Cerebellar cortex (tissue), 1 donor: ENCODE measurements at regions not wholly inside any gene's neighbourhood (a gene's known extent, or its start where the extent isn't known, plus 50 kb on each side); places are given as distances from the start of the nearest gene placed in this dataset.

Experiments
- DNase-seq: peaks from one replicate; pipeline ENCODE4 v3.0.0-alpha.2; 2015; ENCODE audit warnings: low spot score

GRCh38 chr1:83725735-83726360 is 273.1 kb downstream of the TTLL7 start:
- DNase-seq: no peak

- no peak for DNase-seq
Measured at GRCh38 chr1:83718338-83718737, 280.6 kb downstream of the TTLL7 start.

GRCh38 chr1:83717785-83718184 is 281.1 kb downstream of the TTLL7 start:
- no peak for DNase-seq

- DNase-seq: no peak
Measured at GRCh38 chr1:83716641-83717040, 282.3 kb downstream of the TTLL7 start.

- no peak for DNase-seq
Measured at GRCh38 chr1:83715550-83715949, 283.4 kb downstream of the TTLL7 start.

GRCh38 chr1:83709662-83710061 is 289.3 kb downstream of the TTLL7 start:
- DNase-seq: no peak

GRCh38 chr1:83706354-83706938 is 292.5 kb downstream of the TTLL7 start:
- no peak for DNase-seq

- no peak for DNase-seq
Measured at GRCh38 chr1:83705091-83705490, 293.8 kb downstream of the TTLL7 start.

- no peak for DNase-seq
Measured at GRCh38 chr1:83704350-83704749, 294.6 kb downstream of the TTLL7 start.

GRCh38 chr1:83702356-83702755 is 296.6 kb downstream of the TTLL7 start:
- no peak for DNase-seq

GRCh38 chr1:83701355-83701754 is 297.6 kb downstream of the TTLL7 start:
- DNase-seq: no peak

- DNase-seq: no peak
Measured at GRCh38 chr1:83698644-83699043, 300.3 kb downstream of the TTLL7 start.

GRCh38 chr1:83697961-83698360 is 301.0 kb downstream of the TTLL7 start:
- DNase-seq: no peak

GRCh38 chr1:83697220-83697619 is 301.7 kb downstream of the TTLL7 start:
- no peak for DNase-seq

GRCh38 chr1:83694449-83694848 is 304.5 kb downstream of the TTLL7 start:
- DNase-seq: no peak

- DNase-seq: no peak
Measured at GRCh38 chr1:83693427-83694126, 305.4 kb downstream of the TTLL7 start.

GRCh38 chr1:83692524-83693381 is 306.2 kb downstream of the TTLL7 start:
- no peak for DNase-seq

- peak; percentile 30 for DNase-seq
Measured at GRCh38 chr1:83691953-83692500, 306.9 kb downstream of the TTLL7 start.

- DNase-seq: no peak
Measured at GRCh38 chr1:83689921-83690868, 308.7 kb downstream of the TTLL7 start.

- no peak for DNase-seq
Measured at GRCh38 chr1:83682132-83682531, 316.8 kb downstream of the TTLL7 start.

- no peak for DNase-seq
Measured at GRCh38 chr1:83676106-83676505, 322.8 kb downstream of the TTLL7 start.
